DMS114 treated with DMSO at 0.1 percent for 48 hours (cell line): ENCODE measurements at regions not wholly inside any gene's neighbourhood (a gene's known extent, or its start where the extent isn't known, plus 50 kb on each side); places are given as distances from the start of the nearest gene placed in this dataset.
"Not testable (repeated sequence)": the region's sequence is repeated elsewhere in the genome, so short reads cannot be mapped to it uniquely, and the experiment has no call there.

Source experiments
- DNase-seq: peaks from one replicate; lab custom pipeline; 2025; ENCODE audit not compliant: unreplicated experiment; lab: John Stamatoyannopoulos, UW

DNA sequence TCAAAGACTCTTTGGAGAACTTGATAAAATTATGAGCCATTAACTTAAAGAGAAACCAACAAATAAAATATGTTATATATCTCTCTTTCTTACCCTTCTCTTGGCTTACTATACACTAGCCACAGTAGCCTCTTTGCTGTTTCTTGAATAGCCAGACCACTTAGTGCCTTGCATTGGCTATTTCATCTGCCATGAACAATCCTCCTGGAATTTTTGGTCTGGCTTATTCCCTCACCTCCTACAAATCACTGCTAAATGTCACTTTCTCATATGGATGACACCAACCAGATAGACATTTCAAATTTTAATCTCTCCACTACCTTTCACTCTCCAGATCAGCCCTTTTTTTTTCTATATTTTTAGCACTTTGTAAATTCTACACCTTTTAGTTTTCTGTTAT, 1581.7 kb downstream of the EFNA5 start:
- no peak for DNase-seq

GRCh38 chr5:106088462-106088861, 1582.3 kb downstream of the EFNA5 start:
- no peak for DNase-seq

GRCh38 chr5:106086352-106086751, 1584.4 kb downstream of the EFNA5 start:
- DNase-seq = no peak

DNA sequence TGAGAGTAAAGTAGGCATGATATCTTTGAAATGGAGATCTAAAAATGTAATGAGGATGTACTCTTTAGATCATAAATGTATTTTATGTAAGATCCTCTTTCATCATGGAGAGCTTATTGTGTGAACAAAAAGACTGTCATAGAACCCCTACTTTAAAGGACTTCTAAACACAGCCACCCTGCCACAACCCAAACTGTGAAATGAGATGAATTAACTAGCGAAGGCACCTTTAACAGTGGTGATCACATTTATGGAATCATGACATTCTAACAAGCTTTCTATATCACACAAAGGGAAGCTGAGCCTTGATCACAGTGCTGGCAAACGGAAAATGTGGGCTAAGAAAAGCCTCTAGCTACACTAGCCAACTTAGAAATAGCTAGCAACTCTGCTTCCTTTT, 1585.2 kb downstream of the EFNA5 start:
- DNase-seq = no peak

GRCh38 chr5:106085136-106085535, 1585.6 kb downstream of the EFNA5 start:
- DNase-seq = no peak

- DNase-seq = no peak
Observed at GRCh38 chr5:106080535-106080934, 1590.2 kb downstream of the EFNA5 start.

DNA sequence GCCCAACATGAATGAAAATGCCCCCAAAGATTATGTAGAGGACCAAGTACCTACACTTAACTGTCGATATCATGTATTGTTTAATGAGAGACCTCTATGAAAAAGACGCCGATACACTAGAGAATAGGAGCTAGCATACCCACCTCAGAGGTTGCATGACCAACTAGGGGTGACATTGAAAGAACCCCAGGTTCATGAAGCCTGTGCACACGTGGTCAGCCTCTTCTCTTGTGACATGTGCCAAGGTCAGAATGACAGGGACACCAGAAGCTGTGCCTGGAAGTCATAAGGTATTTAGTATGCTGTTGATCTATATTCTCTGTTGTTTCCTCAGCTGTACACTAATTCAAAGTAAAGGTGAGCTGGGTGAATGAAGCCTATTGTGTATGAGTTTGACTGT, 1594.1 kb downstream of the EFNA5 start:
- no peak for DNase-seq

GRCh38 chr5:106072208-106072607, 1598.5 kb downstream of the EFNA5 start:
- no peak for DNase-seq

DNA sequence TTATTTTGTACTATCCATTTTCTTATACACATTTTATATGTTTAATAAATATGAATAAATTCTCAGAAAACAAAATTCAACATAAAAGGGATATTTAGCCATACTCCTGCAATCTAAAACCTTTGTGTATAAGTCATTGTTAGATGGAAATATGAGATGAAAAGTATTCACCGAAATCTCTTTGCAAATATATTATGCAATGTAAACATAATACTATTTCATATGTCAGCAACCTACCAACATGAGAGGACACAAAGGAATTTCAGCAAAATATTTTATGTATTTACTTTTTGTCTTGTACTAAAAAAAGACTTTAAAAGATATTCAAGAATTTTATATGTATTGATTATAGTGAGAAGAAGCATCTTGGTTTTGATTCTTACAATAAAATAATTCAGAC, 1623.4 kb downstream of the EFNA5 start:
- DNase-seq = no peak

GRCh38 chr5:106032069-106032468, 1638.7 kb downstream of the EFNA5 start:
- not testable (repeated sequence) for DNase-seq

- no peak for DNase-seq
Observed at GRCh38 chr5:106028314-106028713, 1642.4 kb downstream of the EFNA5 start.

GRCh38 chr5:106020894-106021293, 1649.8 kb downstream of the EFNA5 start:
- DNase-seq = no peak

- DNase-seq = no peak
Observed at GRCh38 chr5:106019261-106019660, 1651.5 kb downstream of the EFNA5 start.

DNA sequence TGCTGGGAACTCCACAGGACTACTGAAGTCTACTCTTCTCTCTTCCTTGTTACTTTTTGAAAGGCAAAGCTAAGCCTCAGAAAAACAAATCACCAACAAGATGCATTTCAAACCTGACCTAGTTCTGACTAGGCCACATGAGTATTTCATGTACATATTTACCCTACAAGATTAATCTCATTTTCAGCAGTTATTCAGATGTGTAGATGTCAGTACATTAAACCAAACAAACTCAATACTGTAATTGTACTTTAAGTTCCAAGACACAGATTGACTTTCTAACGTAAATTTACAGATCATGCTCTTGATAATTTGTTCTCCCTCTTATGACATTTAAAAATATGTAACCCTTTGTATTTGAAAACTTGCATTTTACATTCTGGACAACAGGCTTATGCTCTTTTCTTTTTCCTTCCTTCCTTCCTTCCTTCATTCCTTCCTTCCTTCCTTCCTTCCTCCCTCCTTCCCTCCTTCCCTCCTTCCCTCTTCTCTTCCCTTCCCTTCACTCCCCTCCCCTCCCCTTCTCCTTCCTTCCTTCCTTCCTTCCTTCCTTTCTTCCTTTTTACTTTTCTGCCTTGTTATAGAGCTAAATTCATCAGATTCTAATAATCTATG, 1653.4 kb downstream of the EFNA5 start:
- DNase-seq = no peak

GRCh38 chr5:106014262-106014661, 1656.5 kb downstream of the EFNA5 start:
- DNase-seq = no peak

DNA sequence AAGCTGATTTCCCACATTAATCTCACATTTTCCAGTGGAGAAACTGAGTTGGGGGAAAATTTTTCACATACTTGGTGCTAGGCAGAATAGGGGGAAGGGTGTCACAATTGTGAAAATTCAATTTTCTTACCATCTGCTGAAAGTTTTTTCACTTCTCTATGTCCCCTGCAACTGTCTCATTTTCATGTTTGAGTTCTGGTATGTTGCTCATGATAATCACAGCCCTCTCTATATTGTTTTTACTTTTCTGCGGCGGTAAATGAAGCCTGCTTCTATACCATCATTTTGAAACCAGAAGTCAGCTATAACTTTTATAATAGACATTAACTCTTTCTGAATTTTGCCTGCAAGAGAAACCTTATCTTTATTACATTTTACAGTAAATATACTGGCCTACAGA, 1664.5 kb downstream of the EFNA5 start:
- DNase-seq = no peak

DNA sequence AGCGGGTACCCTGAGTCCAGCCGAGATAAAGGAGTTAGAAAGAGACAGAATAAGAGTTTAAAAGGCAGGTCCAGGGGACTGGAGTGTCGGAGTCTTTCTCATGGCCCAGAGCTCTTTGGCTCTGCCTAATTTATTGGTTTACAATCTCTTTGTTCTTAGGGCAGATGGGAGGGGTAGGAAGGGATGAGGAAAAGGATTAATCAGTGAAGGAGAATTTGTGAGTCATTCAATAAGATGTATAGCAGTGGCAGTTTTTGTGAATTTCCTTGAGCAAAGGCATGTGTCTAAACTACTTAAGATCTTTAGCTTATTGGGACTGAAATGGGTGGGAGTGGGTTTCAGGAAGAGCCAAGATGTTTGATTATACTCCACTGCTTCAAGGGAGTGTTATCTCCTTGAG, 1671.7 kb downstream of the EFNA5 start:
- not testable (repeated sequence) for DNase-seq

DNA sequence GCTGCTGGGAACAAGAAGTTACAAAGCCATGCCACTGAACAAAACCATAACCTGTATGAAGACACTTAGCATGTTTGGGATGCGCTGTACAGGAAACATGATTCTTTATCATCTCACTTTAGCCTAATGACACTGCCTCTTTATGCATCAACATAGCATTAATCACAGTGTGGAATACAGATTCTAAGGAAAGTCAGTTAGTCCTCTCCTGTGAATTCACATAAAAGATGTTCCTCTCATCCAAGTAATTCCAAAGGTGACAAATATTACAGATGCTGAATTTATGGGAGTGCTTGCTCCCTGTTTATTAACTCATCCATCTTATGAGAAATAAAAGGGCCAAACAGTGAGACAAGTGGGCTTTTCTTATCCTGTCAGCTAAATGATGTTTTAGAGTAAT, 1677.7 kb downstream of the EFNA5 start:
- DNase-seq = no peak

DNA sequence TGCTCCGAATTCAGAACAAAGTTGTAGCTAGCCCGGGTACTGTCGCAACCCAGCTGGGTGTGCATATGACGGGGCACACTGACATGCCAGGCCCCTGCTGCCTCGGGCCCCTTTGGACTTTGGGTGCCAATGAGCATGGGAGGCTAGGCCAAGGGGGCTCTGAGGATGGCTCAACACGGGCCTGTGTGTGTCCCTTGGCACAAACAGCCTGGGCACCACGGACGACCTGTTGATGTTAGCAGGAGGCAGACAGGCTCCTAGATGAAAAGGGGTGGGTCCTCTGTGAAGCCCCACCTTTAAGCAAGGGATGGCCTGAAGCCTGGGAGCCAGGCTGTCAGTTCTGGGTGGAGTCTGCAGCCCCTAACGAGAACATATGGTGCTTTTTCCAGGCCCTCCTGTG, 1688.2 kb downstream of the EFNA5 start:
- DNase-seq = no peak

DNA sequence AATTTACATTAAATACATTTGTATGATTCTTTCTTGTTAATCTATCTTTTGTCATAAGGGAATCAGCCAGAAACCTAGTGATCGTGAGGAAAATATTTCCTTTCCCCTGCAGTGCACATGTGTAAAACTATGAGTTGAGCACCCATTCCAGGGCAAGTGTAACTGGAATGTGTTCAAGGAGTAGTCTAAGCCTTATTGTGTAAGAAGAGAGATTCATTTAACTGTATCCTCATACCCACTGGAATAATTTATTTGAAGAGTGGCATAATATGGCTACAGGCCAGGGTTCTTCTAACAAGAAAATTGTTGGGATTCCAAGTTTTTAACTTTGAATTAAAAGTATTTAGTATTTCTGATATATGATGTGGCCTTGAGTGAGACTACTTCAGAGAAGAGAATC, 1692.7 kb downstream of the EFNA5 start:
- DNase-seq = no peak

DNA sequence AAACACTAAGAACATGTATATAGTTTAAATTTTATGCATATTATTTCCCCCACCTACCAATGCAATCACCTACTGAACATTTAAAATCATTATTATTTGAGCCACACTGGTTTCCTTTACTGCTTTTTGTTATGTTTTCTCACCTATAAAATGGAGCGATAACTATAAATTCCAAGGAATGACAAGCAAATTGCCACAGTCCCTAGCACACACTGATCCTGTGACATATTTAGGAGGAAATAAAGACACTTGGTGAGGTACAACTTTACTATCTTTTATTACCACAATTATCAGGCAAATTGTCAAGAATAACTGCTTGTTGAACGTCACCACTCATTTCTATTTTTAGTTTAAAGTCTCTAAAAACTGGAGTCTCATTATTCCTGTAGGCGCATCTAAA, 1693.6 kb downstream of the EFNA5 start:
- DNase-seq = no peak

GRCh38 chr5:105970919-105971318, 1699.8 kb downstream of the EFNA5 start:
- DNase-seq = no peak

DNA sequence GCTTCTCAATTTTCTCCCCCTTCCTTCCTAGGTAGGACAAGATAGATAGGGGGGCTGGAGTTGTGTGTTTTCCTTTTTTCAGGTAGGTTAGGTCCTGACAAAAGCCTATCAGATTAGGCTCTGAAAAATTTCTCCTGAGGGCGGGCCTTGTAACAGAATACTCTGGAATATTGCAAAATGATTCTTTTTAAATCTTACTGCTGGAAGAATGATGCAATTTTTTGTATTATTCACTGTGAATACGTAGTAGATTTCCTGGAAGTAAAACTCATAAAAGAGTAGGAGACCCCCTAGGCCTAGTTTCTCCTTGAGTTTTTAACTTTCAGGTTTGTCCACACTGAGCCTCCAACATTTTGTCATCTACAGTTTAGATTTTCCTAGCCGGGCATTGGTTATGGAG, 1701.8 kb downstream of the EFNA5 start:
- no peak for DNase-seq
